ENCODE measurements at regions not wholly inside any gene's neighbourhood (a gene's known extent, or its start where the extent isn't known, plus 50 kb on each side); places are given as distances from the start of the nearest gene placed in this dataset.

GRCh38 chr11:69413993-69414392 is 67.5 kb upstream of the LINC01488 start:
- no peak for DNase-seq (ENCODE audit: low read depth)

- no peak for DNase-seq (ENCODE audit: low read depth)
These were observed 66.7 kb upstream of the LINC01488 start for GRCh38 chr11:69414773-69415187.

GRCh38 chr11:69415411-69416142 is 65.9 kb upstream of the LINC01488 start:
- DNase-seq (ENCODE audit: low read depth), result no peak

DNA sequence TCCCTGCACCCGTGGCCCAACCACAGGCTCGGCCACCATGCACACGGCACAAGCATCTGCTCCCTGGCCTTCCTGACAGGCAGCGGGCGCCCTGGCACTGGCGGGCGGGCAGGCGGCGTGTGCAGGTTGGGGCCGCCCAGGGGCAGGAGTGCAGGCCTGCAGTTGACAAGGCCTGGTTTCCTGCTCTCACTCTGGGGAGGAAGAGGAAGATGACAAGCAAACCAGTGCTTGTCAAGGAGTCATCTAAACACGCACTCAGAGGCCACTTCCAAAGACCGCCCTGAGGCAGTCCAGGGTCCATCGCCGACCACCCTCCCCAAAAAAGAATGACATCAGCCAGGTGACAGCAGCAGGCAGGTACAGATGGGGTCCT is 65.3 kb upstream of the LINC01488 start:
- DNase-seq (ENCODE audit: low read depth), result no peak

GRCh38 chr11:69416762-69417698 is 64.4 kb upstream of the LINC01488 start:
- no peak for DNase-seq (ENCODE audit: low read depth)

- no peak for DNase-seq (ENCODE audit: low read depth)
These were observed 63.8 kb upstream of the LINC01488 start for GRCh38 chr11:69417699-69418085.

DNA sequence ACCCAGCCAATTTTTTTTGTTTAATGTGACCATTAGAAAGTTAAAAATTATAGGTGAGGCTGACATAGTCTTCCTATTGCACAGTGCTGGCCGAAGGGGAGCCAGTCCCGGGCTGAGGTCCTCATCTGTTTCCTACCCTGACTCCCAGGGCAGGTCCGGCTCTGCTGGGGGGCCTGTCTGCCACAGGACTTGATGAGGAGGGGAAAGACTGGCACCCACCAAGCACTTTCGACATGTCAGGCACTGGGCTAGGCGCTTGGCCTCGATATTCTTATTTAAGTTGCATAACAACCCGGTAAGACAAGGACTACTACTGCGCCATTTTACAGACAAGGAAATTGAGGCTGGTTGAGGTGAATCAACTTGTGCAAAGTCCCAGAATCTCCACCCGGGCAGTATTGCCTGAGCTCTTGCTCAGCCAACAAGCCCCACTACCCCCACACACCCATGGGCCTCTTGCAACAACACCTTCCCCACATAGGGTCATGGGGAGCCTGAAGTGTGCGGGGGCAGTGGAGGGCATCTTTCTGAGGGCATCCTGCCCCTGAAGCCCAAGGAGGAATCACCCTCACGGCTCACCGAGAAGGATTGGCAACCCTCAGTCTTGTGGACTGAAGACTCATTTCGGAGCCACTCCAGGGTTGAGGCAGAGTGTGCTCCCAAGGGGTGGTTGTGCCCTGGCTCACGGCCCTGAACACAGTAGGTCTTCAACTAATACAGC is 62.7 kb upstream of the LINC01488 start:
- no peak for DNase-seq (ENCODE audit: low read depth)

GRCh38 chr11:69419662-69420395 is 61.6 kb upstream of the LINC01488 start:
- DNase-seq (ENCODE audit: low read depth), result no peak

DNA sequence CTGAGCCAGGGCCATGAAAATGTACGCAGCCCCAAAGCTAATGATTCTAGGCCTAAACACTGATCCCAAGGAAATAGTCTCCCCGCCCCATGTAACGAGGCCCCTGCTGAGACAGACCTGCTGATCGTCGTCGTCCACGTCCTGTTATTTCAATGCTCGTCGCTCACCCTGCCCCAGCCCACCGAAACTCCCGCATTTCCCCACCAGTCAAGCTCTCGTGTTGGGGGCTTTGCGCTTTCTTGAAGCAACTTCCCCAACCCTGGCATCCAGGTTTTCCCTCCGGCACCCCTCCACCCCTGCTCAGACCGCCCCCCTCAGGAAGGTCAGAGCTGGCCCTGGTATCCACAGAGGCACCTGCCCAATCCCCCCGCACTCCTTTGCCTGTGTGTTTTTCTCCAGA is 58.8 kb upstream of the LINC01488 start:
- no peak for DNase-seq (ENCODE audit: low read depth)

GRCh38 chr11:69423181-69423580 is 58.3 kb upstream of the LINC01488 start:
- no peak for DNase-seq (ENCODE audit: low read depth)

DNA sequence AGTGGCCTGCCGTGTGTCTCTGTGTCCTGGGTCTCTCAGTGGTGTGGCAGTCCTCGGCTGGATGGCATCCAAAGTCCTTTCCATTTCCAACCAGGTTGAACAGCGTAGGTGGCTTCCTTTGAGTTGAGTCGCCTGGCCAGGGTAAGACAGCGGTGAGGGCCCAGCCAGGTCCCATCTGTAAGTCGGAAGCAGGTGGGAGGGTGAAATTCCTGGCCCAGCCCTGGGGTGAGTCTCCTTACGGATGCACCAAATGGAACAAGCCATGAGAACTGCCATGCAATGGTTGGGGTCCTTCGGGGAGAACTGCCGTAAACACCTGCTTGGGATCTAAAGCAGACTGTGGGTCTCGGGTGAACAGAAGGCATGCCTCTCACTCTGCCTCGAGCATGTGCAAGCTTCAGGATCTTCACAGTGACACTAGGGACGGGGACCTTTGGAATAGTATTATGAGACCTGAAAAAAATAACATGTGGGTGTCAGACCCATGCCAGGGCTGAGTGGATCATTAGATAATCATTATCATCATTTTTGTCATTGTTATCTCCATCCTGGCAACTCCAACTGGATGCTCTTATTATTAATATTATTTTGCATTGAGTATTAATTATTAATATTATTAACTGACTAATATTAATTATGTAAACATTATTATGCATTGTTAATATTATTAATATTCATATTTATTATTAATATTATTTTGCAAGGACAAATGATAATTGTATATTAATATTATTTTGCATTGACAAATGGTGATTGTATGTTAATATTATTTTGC is 57.7 kb upstream of the LINC01488 start:
- no peak for DNase-seq (ENCODE audit: low read depth)

DNA sequence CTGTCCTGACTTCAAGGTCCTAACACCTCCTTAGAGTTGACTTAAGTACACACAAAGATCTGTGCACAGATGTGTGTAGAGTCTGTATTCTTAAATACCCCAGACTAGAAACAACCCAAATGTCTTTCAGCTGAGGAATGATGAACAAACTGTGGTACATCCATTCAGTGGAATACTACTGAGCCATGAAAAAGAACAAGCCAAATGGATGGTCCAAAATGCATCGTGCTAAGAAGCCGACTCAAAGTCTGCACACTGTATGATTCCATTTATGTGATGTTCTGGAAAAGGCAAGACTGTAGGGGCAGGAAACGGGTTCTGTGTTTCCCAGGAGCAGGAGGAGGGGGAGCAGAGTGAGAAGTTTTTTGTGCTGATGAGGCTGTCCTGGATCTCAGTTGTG is 56.7 kb upstream of the LINC01488 start:
- no peak for DNase-seq (ENCODE audit: low read depth)

GRCh38 chr11:69425444-69425843 is 56.0 kb upstream of the LINC01488 start:
- DNase-seq (ENCODE audit: low read depth), result no peak

- DNase-seq (ENCODE audit: low read depth), result no peak
These were observed 55.4 kb upstream of the LINC01488 start for GRCh38 chr11:69425895-69426544.

DNA sequence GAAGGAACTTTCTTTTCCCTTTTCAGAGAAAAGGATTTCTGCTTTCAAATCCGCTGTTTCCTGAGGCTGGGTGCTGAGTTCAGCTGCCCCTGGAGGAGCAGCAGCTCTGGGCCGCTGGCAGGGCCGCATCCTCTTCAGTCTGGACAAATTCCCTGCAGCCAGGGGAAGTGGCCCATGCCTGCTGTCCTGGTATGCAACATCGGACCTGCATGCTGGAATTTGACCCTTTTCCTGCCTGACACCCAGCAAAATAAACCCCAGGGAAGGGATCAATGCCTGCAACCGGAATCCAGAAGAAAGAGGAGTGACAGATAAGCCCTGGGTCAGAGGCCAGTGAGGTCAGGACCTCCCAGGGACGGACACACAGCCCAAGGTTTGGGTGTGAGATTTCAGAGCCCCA is 54.1 kb upstream of the LINC01488 start:
- no peak for DNase-seq (ENCODE audit: low read depth)

DNA sequence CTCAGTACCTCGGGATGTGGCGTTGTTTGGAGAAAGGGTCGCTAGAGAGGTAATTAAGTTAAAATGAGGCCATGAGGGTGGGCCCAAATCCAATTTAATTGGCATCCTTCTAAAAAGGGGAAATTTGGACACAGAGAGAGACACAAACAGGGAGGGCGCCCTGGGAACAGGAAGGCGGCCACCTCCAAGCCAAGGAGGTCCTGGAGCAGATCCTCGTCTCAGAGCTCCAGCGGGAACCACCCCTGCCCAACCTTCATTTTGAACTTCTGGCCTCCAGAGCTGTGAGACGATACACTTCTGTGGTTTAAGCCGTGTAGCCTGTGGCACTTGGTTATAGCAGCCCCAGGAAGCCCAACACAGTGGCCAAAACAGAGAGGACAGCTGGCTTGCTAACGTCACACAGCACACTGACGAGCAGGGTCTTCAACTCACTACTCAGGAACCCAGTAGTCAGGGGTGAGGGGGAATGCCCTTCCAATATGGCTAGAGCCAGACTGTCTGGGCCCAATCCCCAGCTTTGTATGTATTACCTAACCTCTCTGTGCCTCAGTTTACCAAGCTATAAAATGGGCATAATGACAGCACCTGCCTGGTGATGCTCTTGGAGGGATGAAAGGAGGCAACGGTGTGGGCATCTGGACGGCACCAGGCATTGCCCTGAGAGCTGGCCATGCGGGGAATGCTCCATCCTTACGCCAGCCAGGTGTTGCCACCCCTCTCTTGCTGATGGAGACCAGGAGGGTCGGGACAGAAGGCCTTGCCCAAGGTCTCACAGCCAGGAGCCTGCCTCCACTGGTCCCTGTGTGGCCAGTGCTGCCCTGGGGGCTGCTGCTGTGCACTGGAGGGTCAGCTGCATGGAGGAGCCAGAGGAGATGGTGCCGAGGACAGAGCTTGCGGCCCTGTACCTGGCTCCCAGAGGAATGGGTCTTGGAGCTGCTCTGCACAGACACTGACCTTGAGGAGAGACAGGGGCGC is 53.3 kb upstream of the LINC01488 start:
- no peak for DNase-seq (ENCODE audit: low read depth)

DNA sequence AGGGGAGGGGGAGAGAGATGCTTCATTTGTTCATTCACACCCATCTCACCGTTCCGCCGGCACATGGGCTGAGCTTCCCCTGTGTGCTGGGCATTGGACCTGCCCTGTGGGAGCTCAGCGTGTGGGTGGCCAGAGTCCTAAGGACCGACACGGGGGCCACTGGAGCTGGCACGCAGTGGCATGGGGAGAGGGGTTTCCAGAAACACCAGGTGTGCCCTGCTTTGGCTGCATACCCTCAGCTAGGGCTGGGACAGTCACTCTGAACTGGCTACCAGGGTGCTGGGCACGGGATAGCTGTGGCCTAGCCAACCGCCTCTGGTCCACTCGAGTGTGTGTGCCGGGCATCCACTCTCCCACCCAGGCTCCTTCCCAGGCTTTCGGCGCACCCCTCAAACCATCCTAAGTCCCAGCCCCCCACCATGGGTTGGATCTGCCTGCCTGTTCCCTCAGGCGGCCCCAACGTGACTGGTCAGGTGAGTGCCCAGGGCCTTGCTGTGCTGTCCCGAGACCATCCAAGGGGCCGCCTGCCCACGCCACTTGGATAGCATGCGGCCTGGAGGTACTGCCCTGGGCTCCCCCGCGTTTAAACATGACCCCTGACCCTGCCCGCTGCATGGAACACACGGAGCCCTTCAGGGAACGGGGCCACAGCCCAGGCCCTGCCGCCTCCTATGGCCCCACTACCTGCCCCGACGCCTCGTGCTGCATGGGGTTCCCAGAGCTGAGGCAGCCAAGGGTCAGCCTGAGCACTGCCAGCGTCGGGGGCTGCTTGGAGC is 51.6 kb upstream of the LINC01488 start:
- DNase-seq (ENCODE audit: low read depth), result no peak

DNA sequence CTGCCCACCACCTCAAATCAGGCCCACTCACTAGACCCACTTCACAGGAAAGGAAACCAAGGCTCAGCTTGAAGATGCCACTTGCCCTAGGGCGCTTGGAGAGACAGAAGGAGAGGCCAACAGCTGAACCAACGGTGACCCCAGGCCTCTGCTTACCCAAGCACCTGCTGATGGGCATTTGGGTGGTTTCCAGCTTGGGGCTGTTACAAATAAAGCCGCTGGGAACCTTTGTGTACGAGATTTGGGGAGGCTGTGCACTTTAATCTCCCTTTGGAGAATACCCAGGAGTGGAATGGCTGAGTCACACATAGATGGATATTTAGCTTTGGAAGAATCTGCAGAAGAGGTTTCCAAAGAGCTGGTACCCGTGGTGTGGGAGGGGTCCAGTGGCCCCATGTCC is 50.9 kb upstream of the LINC01488 start:
- peak; percentile 66 for DNase-seq (ENCODE audit: low read depth)

Data from M059J (cell line).